K562 (cell line): ENCODE measurements at regions not wholly inside any gene's neighbourhood (a gene's known extent, or its start where the extent isn't known, plus 50 kb on each side); places are given as distances from the start of the nearest gene placed in this dataset.

ENCODE experiments used
- ATAC-seq: fragments of 200-7000 bp; cut with Tn5 transposase; 3 replicates; pipeline ENCODE4 v1.9.1; 2020; ENCODE audit warnings: moderate library complexity
- BruUV-seq: library from RNA; stranded (reverse); fragments of 400-500 nt; replicated peaks from 2 replicates; lab custom pipeline; 2021; lab: Mats Ljungman, UMichigan
- CTCF ChIA-PET: fragments of 300-600 bp; formaldehyde crosslinking; extraction: SDS; loops from one replicate; lab custom pipeline; 2021; ENCODE audit warnings: low intra/inter-chr PET ratio; lab: Yijun Ruan, JAX
- POLR2A ChIA-PET: fragments of 300-600, 350-650 bp; sonication (Branson Sonifier 250); formaldehyde crosslinking; extraction: SDS; loops from one replicate; lab custom pipeline; 2021; ENCODE audit warnings: antibody characterized with exemption, inconsistent platforms; lab: Yijun Ruan, JAX
- DNase-seq, 4 experiments: peaks; one replicate each; pipeline versions ENCODE4 v3.0.0 to v3.0.0-alpha.2; 2011 to 2018; ENCODE audit warnings: low spot score in 3 of 4, mixed read lengths in 3 of 4; ENCODE audit errors: extremely low read depth in 1 of 4
- FAIRE-seq: peaks from 2 replicates; lab custom pipeline; 2011; peaks lifted over from hg19 to GRCh38; lab: Jason Lieb, UNC
- H2AFZ ChIP-seq: 2 replicates; pipeline ENCODE4 v1.6.0; 2011; ENCODE audit warnings: low read depth, low read length, control low read depth, inconsistent platforms
- H3K27ac ChIP-seq: fragments of 200-600 bp; 3 replicates; pipeline ENCODE4 v1.8.0; 2011; ENCODE audit warnings: low read depth, mild to moderate bottlenecking, control low read depth, inconsistent platforms, low read length, moderate library complexity, mixed read lengths; ENCODE audit errors: extremely low read depth
- H3K27me3 ChIP-seq, 2 experiments: fragments of 300-600 bp in 1 of 2; 2 replicates in 1 of 2; 3 replicates in 1 of 2; pipeline versions ENCODE4 v1.6.0 to v1.8.0; 2011; ENCODE audit warnings: inconsistent platforms in 2 of 2, low read length in 2 of 2, mild to moderate bottlenecking in 1 of 2, mixed read lengths in 1 of 2, moderate library complexity in 1 of 2; ENCODE audit not compliant: control insufficient read depth in 2 of 2, insufficient read depth in 2 of 2
- H3K36me3 ChIP-seq: fragments of 300-600 bp; 3 replicates; pipeline ENCODE4 v1.8.0; 2011; ENCODE audit warnings: mild to moderate bottlenecking, low read length, inconsistent platforms; ENCODE audit not compliant: control insufficient read depth, insufficient read depth
- H3K4me1 ChIP-seq, 2 experiments: fragments of 200-600 bp in 1 of 2; replicated peaks in 1 of 2; 2 replicates in 1 of 2; 3 replicates in 1 of 2; pipeline versions ENCODE4 v1.5.1 to v1.8.0; 2011; ENCODE audit warnings: inconsistent platforms in 2 of 2, low read length in 2 of 2, mild to moderate bottlenecking in 1 of 2, mixed read lengths in 1 of 2, moderate library complexity in 1 of 2; ENCODE audit not compliant: control insufficient read depth in 2 of 2, insufficient read depth in 2 of 2
- H3K4me2 ChIP-seq: 2 replicates; pipeline ENCODE4 v1.6.1; 2011; ENCODE audit warnings: low read length, control low read depth, inconsistent platforms, mixed read lengths; ENCODE audit not compliant: insufficient read depth
- H3K4me3 ChIP-seq: fragments of 200-600 bp; sonication (generic), shearing (Covaris generic); 2 replicates; pipeline ENCODE4 v1.5.1; 2016; ENCODE audit warnings: control low read depth, inconsistent platforms
- H3K79me2 ChIP-seq: fragments of 200-600 bp; 3 replicates; pipeline ENCODE4 v1.8.0; 2011; ENCODE audit warnings: low read length, inconsistent platforms; ENCODE audit not compliant: control insufficient read depth, insufficient read depth
- H3K9ac ChIP-seq, 2 experiments: 2 replicates each; pipeline versions ENCODE4 v1.6.0 to v1.6.1; 2011; ENCODE audit warnings: low read depth in 2 of 2, low read length in 2 of 2, control low read depth in 1 of 2, inconsistent platforms in 1 of 2, mild to moderate bottlenecking in 1 of 2, mixed read lengths in 1 of 2; ENCODE audit not compliant: insufficient read depth in 1 of 2
- H3K9me1 ChIP-seq: one replicate; pipeline ENCODE4 v1.6.0; 2011; ENCODE audit warnings: inconsistent platforms, mild to moderate bottlenecking, low read length, moderate library complexity; ENCODE audit not compliant: control insufficient read depth, insufficient read depth
- H3K9me3 ChIP-seq: replicated peaks from 2 replicates; pipeline ENCODE4 v1.5.1; 2011; ENCODE audit warnings: low read depth, low read length, inconsistent platforms; ENCODE audit not compliant: control insufficient read depth, insufficient read depth
- H4K20me1 ChIP-seq: replicated peaks from 2 replicates; pipeline ENCODE4 v1.6.1; 2011; ENCODE audit warnings: low read length, inconsistent platforms, mixed read lengths; ENCODE audit not compliant: control insufficient read depth, insufficient read depth
- HDAC3 ChIP-seq: fragments of 450-650 bp; IDR thresholded peaks from 2 replicates; pipeline ENCODE4 v1.6.1; 2018; ENCODE audit warnings: borderline replicate concordance, mild to moderate bottlenecking, moderate library complexity; ENCODE audit not compliant: partially characterized antibody
- HNRNPH1 ChIP-seq: fragments of 200-400 bp; formaldehyde crosslinking; optimal IDR thresholded peaks from 2 replicates; pipeline ENCODE3; 2017; ENCODE audit warnings: low read depth, mild to moderate bottlenecking, low read length, moderate library complexity
- KAT2B ChIP-seq: IDR thresholded peaks from one replicate; pipeline ENCODE4 v1.6.1; 2012; ENCODE audit warnings: low read depth, mild to moderate bottlenecking, control low read depth, inconsistent platforms, low read length, moderate library complexity
- MAFG ChIP-seq: fragments of 450-650 bp; conservative IDR thresholded peaks from 2 replicates; pipeline ENCODE4 v1.6.1; 2016; ENCODE audit warnings: missing genetic modification characterization, missing compliant biosample characterization
- PHB2 ChIP-seq: fragments of 450-650 bp; IDR thresholded peaks from 2 replicates; pipeline ENCODE4 v1.6.1; 2017; ENCODE audit warnings: low read depth
- TAF1 ChIP-seq: IDR thresholded peaks from 2 replicates; pipeline ENCODE4 v1.6.1; 2011; ENCODE audit warnings: mild to moderate bottlenecking, low read length, moderate library complexity; ENCODE audit not compliant: insufficient read depth, control insufficient read depth, severe bottlenecking; ENCODE audit errors: extremely low read depth
- TFAP4 ChIP-seq: sonication (generic); formaldehyde crosslinking; IDR thresholded peaks from 2 replicates; pipeline ENCODE4 v1.8.0; 2022; ENCODE audit warnings: missing genetic modification reagents, mild to moderate bottlenecking, moderate library complexity, borderline replicate concordance
- ZNF395 ChIP-seq: fragments of 200-800 bp; sonication (Bioruptor generic); IDR thresholded peaks from 2 replicates; pipeline ENCODE4 v1.6.1; 2017; ENCODE audit warnings: missing genetic modification characterization, missing compliant biosample characterization
- ZNF584 ChIP-seq: fragments of 200-800 bp; sonication (Bioruptor generic); IDR thresholded peaks from 2 replicates; pipeline ENCODE4 v1.6.1; 2016; ENCODE audit warnings: low read depth, mild to moderate bottlenecking, missing genetic modification characterization, missing compliant biosample characterization
- WGBS: fragments of 100-300 bp; shearing (Covaris generic); methylation state at CpG from one replicate; pipeline ENCODE4 v1.1.6; 2016; ENCODE audit warnings: low coverage, mixed read lengths; ENCODE audit not compliant: insufficient coverage; ENCODE audit errors: missing lambda C conversion rate; 5-methylcytosine and 5-hydroxymethylcytosine counted together
- in situ Hi-C: fragments of 300-500 bp; cut with MboI; formaldehyde crosslinking; loops from 4 replicates; pipeline ENCODE4 v1.15.0; 2018; ENCODE audit warnings: inconsistent platforms, mixed read lengths
- intact Hi-C: fragments of 100-400 bp; cut with micrococcal nuclease; formaldehyde crosslinking; loops from 2 replicates; pipeline ENCODE4 v1.14.2; 2022
- TF ChIP-seq, protein P1 (sequence below): sonication (generic); formaldehyde crosslinking; IDR thresholded peaks from 2 replicates; pipeline ENCODE4 v1.4.0; 2020; ENCODE audit warnings: mild to moderate bottlenecking, missing genetic modification reagents

- FAIRE-seq, result peak; percentile 6
- Histone ChIP-seq H3K27me3 (no peaks in the 10 kb centered on the region), H3K36me3 (no peaks in the 10 kb centered on the region), H3K9me1 (no peaks in the 10 kb centered on the region), H4K20me1 (no peaks in the 10 kb centered on the region), H3K27ac (no peak overlapping the region), H3K79me2 (no peaks in the 10 kb centered on the region), H3K4me1 (no peaks in the 10 kb centered on the region), H3K4me2 (no peak overlapping the region), H3K9me3 (no peaks in the 10 kb centered on the region; the same call in 1 of the 2 replicates), H2AFZ (no peak overlapping the region), H3K4me3 (no peak overlapping the region), H3K9ac (no peak overlapping the region)
- in situ Hi-C loops (no loop called here), intact Hi-C loops (no loop called here)
- CTCF ChIA-PET, result no interaction called here
- no peak for ATAC-seq
- POLR2A ChIA-PET, result interaction anchor here (0.6 kb wide), 1 partner anchor 27 kb away, joined by 3 read pairs; no protein-coding TSS in a partner anchor
- BruUV-seq, result no TSS peak
- no peak for TF ChIP-seq HDAC3
- TF ChIP-seq MAFG (tag), result no peak
- TF ChIP-seq, protein P1, sequence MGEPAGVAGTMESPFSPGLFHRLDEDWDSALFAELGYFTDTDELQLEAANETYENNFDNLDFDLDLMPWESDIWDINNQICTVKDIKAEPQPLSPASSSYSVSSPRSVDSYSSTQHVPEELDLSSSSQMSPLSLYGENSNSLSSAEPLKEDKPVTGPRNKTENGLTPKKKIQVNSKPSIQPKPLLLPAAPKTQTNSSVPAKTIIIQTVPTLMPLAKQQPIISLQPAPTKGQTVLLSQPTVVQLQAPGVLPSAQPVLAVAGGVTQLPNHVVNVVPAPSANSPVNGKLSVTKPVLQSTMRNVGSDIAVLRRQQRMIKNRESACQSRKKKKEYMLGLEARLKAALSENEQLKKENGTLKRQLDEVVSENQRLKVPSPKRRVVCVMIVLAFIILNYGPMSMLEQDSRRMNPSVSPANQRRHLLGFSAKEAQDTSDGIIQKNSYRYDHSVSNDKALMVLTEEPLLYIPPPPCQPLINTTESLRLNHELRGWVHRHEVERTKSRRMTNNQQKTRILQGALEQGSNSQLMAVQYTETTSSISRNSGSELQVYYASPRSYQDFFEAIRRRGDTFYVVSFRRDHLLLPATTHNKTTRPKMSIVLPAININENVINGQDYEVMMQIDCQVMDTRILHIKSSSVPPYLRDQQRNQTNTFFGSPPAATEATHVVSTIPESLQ (CRISPR knock-in tag), result no peak
- TF ChIP-seq ZNF395 (CRISPR knock-in tag), result no peak
- no peak for TF ChIP-seq TAF1
- no peak for TF ChIP-seq KAT2B
- TF ChIP-seq TFAP4, result no peak
- no peak for TF ChIP-seq ZNF584 (CRISPR knock-in tag)
- no peak for TF ChIP-seq HNRNPH1
- TF ChIP-seq PHB2, result no peak
- WGBS, result 56% methylated on average over 7 of the region's 7 CpGs
- DNase-seq, result no peak
These were observed 82.9 kb upstream of the MAP1LC3B2 start for GRCh38 chr12:116476227-116476822.
